GM21526 (cell line): ENCODE measurements at regions not wholly inside any gene's neighbourhood (a gene's known extent, or its start where the extent isn't known, plus 50 kb on each side); places are given as distances from the start of the nearest gene placed in this dataset.
A peak's percentile ranks its signal among the peaks of the same experiment; 100 is the strongest.

Source experiments
- ATAC-seq: cut with Tn5 transposase; IDR thresholded peaks from one replicate; pipeline ENCODE4 v1.9.1; 2021; ENCODE audit warnings: moderate library complexity; ENCODE audit not compliant: unreplicated experiment, low FRiP score

DNA sequence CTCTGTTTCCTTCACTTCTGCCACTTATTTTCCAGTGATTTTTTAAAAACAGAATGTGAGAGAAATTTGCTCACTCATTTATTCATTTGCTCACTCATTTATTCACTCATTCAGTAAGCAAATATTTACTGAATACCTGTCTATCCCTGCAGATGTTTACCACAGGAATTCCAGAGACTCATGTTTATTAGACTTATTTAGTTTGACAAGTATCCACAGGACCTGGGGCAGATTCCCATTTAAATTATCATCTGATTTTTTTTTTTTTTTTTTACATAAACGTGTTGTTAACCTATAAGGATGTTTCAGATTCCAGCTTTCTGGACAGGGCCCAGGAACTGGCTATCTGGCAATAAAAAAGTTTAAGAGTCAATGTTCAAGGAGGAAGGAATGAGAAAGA, 175.1 kb upstream of the ERBB4 start:
- no peak for ATAC-seq

DNA sequence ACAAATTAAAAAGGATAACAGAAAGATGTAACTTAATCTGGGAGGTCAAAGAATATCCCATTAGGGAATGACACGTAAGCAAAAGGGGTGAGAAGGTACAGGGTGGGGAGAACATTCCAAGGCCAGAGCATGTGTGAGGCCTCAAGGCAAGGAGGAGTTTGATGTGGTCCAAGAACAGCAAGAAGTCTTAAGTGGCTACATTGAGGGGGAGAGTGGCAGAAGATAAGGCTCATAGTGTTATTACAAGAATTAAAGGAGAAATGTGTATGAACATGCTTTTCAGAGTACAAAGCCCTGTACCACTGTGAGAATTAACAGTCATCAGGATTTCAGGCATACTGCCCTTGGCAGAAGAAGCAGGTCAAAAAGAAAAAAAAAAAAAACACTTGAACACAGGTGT, 174.4 kb upstream of the ERBB4 start:
- no peak for ATAC-seq

DNA sequence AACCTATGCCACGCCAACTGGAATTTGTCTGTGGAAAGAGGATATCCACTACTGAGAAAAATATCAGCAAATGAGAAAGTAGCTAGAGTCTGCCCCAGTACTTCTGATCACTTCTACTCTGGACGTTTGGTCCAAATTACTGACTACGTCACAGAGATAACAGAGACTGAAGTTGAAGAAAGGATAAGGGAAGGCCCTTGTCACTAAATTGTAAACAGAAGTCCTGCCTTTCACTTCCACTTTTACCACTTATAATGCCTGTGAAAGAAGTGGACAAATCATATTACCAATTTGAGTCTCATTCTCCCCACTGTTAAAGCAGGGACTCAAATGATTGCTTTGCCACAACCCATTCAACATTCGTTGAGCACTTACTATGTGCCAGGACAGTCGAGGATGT, 173.9 kb upstream of the ERBB4 start:
- ATAC-seq = no peak

DNA sequence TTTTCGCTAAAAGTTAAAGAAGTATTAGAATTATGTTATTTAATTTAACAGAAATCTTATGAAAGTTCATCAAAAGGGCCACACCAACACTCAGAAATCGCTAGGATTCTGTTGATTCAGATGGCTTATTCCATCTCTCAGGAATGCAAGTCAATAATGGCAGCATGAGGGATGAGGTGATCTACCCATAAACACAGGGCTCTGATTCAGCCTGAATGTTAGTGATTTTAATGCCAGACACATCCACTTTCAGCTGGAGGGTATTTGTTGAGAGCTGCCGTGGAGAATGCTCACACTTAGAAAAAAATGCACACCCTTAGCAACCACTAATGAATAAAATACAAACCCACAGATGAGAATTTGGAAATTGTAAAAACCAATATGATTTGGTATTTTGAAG, 173.3 kb upstream of the ERBB4 start:
- ATAC-seq = no peak

DNA sequence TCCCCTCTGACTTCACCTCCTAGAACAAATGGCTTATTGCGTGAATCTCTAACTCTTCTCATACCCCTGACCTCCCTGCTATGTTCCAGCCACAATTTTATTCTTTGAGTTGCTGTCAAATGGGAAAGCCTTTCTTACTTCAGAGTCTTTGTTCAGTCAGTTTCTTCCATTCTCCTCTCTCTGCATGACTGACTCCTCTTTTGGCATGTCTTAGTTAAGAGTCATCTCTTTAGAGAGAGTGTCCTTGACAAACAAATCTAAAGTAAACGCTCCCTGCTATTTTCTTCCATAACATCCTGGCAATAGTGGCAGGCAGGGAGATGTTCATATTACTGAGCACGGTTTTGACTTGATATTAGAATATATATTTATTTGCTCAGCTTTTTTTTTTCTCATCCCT, 170.7 kb upstream of the ERBB4 start:
- no peak for ATAC-seq

DNA sequence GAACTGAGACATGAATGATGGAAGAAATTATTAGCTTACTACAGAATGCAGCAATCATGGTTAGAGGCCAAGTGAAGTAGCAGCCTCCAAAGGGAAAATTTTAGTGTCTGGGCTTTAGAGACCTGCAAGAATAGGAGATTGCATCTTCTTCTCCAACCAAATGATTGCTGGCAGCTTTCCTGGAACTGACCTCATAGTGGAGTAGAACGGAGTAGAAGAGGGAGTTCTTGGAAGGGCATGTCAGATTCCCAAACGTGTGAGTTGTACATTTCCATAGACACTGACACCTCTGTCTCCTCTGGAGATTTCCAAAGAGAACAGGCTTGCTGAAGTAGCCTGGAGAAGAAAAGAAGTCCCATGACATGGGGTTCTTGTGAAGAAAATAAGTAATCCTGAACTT, 169.8 kb upstream of the ERBB4 start:
- ATAC-seq = no peak

DNA sequence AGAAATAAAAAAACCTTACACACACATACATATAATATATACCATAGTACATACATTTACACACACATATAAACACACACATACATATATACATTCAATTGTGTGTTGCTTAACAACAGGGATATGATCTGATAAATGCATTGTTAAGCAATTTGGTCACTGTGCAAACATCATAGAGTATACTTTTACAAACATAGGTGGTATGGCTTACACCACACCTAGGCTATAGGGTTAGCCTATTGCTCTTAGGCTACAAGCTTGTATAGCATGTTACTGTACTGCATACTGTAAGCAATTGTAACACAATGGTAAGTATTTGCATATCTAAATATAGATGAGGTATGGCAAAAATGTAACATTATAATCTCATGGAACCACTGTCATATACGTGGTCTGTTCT, 156.8 kb upstream of the ERBB4 start:
- ATAC-seq = no peak

DNA sequence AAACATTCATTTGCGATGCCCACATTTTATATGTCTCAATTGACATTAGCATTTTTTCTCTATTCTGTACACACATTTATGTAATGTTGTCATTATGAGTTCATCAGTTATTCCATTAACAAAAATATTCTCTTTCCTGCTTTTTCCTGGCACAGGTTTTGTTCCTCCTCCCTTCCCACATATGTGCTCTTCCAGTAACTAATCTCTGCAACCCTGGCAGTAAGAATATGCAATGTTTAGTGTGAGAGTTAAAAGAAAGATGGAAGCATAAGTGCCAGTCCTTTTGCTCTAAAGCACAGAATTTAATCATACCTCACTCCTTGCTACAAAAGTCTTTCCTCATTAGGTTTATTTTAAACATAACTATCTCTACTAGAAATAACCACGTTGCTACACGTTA, 155.8 kb upstream of the ERBB4 start:
- ATAC-seq = no peak

DNA sequence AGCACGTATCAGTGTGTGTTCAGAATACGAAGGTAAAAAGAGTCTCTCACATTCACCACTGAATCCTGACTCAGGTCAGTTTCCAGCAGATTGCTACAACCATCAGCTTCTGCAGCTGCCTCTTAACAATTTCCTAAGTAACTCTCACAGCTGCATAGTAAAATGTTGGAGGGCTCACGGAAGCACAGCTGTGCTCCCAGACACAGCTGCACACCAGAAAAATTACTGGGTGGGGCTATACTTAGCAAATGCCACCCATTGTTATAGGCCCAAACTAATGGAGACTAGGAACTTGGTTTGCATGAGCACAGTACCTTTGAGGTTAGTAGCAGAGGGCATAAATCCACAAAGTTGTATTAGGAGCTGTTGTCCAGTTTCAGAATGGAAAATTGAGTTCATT, 153.9 kb upstream of the ERBB4 start:
- no peak for ATAC-seq

DNA sequence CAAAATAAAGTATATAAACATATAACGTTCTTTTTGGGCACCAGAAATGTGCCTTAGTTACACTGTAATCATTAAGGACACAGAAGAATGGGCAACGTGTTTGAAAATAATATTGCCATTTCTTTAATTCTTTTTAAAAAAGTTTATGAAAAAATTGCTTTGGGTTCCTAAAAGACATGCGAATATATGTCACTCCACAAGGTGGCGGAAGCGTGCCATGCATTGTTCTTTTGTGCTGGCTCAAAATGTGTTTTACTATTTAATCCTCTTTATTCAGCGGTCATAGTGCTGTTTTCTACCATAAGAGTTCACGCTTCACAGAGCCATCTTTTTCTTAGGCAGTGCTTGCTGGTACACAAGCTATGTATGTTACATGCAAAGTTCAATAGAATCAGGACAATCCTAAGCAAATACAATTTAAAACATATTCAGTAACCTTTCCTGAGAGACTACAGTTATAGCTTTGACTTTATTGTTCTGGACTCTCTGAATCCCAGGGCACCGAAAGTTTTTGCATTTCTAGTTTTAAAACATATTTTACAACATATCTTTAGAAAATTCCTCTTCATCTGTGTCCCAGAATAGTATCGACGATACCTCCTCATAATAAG, 147.8 kb upstream of the ERBB4 start:
- peak; percentile 60 for ATAC-seq

DNA sequence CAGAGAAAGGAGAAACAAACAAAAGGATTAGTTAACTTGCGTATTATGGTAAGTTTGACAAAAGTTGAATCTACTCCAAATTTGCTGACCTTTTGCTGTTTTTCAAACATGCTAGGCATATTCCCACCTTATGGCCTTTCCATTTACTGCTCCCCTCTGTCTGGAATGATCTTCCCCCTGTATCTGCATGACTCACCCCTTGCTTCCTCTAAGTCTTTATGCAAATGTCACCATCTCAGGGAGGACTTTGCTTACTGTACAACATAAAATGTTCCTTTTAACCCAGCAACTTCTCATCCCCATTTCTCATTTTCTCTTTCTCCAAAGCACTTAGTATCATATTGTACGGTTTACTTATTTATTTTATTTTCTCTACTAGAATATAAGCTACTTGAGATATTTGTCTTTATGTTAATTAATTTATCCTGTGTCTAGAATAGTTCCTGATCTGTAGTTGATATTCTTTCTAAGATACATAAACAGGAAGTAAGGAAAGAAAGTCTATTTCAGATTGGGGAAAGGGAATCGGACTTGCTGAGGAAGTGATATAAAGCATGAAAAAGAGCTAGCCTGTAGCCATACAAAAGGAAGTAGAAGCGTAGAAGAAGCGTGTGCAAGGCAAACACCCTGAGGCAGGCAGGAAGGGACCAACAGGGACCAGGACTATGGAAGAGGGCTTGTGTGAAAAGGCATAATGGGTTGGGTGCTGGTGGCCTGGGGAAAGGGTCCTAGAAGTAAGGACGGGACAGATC, 144.9 kb upstream of the ERBB4 start:
- no peak for ATAC-seq

DNA sequence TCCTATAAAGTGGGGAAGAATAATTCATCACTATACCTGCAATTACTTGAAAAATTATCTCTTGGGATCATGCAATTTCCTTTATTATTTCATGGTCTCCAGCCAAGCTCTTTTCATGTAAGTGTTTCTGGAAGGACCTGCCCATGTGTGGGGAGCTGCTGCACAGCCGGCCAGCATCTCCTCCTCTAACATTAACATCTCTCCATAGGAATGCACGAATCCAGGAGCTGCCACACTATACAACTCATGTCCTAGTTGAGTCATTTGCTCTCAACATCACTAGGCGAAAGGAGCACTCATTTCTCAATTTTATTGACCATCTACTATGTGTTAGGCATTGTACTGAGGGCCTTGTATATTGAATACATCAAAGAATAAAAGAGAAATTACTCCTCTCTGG, 144.3 kb upstream of the ERBB4 start:
- no peak for ATAC-seq

DNA sequence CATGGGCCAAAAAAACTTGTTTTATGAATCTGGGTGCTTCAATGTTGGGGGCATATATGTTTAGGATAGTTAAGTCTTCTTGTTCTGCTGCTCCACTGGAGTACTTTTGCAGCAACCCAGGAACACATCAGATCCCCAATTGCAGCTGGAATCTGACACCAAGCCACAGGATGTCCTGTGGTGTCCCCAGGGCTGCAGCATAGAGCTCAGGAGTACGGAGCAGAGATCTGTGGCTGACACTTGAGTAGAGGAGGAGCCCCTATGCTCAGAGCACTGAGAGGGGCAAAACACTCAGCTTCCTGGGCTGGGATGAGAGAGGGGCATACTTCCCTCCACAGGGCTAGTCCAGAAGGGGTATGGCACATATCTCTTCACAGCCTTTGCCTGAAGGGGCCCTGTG, 138.9 kb upstream of the ERBB4 start:
- no peak for ATAC-seq

DNA sequence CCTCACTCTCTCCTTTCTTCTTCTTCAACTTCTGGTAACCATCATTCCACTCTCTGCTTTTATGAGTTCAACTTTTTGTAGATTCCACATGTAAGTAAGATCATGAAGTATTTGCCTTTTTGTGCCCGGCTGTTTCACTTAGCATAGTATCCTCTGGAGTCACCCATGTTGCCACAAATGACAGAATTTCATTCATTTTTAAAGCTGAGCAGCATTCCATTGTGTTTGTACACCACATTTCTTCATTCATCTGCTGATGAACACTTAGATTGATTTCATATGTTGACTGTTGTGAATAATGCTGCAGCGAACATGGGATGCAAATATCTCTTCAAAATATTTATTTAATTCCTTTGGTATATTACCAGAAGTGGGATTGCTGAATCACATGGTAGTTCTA, 133.6 kb upstream of the ERBB4 start:
- no peak for ATAC-seq

DNA sequence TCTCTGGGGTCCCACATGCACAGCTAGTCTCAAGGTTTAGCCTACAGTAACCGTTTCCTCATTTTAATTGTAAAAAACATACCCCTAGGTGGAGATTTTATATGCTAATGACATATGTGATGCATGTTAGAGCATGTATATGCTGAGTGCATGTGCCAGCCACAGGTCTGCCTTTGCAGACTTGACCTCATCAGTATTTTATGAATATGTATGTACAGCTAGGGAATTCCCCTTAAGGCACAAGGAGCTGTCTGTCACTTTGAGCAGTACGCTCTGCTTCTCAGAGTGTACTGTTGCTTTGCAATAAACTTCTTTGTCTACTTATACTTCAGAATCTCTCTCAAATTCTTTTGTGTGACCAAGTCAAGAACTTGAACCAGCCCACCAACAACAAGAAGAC, 131.2 kb upstream of the ERBB4 start:
- ATAC-seq = no peak

DNA sequence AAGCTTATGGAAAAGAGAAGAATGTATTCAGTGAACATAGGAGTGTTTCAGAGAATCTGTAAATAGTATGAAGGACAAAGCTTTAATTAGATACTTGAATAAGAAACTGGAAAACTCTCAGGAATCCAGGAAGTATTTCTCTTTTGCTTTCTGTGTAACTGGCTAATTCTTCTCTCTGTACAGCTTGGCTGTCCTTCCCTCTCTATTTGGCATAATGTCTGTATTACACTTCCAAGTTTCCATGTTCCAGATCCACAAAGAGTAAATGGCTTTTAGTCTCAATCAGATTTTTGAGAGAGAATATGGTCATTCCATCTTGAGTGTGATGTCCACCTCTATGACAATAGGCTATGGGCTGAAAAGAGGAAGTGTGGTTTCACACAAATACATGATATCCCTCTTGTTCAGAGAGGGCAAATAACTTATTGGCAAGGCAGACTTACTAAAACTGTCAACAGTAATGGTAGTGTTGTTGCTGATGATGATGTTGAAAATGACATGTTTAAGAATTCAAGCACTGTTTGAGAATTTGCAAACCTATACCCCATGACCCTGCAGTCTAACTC, 129.2 kb upstream of the ERBB4 start:
- no peak for ATAC-seq

DNA sequence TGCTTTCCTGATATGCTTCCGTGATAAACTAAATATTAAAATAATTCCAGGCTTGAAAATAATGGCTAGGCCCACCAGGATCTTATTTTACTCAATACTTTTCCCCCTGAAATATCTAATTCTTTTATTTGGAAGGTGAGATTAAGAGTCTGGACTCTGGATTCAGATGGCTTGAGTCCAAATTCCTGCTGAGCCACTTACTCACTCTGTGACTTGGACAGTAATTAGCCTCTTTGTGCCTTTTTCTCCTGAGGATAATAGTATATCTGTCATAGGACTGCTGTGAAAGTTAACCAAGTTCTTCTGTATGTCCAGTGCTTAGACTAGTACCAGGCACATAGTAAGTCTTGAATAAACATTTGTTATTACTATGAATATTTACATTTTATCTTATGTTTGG, 127.3 kb upstream of the ERBB4 start:
- ATAC-seq = no peak

DNA sequence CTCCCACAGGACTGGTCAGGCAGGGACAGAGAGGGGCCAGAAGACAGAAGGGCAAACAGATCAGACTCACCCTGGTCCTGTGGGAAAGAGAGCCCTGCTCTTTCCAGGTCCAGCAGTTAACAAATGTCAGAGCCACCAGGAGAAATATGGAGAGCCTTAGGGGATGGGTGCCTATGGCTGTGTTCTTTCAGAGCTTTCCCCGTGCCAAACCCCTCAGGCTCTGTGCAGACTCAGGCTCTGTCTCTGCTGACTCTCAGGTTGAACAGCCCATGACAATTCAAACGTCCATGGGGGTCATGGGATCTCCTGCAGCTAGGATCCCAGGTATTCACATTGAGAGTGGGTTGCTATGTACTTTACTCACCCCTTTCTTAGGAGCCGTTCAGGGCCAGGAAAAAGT, 120.8 kb upstream of the ERBB4 start:
- no peak for ATAC-seq

DNA sequence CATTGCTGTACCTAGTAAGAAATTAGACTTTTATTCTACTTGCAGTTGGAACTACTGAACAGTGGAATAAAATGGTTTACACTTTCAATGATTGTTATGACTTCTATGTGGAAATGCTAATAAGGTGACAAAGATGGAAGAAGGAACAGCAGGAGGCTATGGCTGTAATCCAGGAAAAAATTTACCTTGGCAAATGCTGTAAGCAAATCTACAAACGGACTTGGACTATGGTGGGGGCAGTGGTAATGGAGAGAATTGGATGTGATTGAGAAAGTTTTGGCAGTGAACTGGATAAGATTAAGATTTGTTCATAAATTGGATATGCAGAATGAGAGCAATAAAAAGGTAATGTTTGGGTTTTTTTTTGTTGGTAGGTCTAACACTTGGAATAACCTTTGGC, 111.0 kb upstream of the ERBB4 start:
- ATAC-seq = no peak

DNA sequence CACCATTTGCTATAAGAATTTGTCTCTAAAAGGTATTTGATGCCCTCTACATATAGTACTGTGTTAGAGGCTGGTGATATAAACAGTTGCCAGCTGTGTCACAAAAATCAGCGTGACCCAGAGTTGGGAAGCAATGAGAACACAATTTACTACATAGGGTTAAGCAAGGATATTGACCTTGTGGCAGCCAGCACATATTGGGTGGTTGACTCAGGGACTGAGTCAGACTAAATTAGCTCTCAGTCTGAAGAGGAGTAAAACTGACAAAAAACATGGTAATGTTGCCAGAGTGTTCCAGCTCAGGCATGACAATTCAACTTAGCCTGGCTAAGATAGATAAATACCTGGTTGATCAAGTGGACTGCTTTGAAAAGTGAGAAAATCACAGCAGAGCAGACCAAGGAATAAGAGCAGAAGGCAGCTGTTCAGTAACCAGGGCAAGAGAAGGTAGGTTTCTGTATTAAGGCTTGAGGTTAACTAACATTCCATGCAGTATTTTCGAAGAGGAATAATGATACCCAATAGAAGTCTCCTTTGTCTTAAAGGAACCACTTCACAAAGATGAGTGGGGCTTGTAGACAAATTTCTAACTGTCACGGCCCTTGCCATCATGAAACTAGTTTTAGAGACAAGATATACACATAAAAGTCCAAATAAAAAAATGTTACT, 108.2 kb upstream of the ERBB4 start:
- no peak for ATAC-seq

DNA sequence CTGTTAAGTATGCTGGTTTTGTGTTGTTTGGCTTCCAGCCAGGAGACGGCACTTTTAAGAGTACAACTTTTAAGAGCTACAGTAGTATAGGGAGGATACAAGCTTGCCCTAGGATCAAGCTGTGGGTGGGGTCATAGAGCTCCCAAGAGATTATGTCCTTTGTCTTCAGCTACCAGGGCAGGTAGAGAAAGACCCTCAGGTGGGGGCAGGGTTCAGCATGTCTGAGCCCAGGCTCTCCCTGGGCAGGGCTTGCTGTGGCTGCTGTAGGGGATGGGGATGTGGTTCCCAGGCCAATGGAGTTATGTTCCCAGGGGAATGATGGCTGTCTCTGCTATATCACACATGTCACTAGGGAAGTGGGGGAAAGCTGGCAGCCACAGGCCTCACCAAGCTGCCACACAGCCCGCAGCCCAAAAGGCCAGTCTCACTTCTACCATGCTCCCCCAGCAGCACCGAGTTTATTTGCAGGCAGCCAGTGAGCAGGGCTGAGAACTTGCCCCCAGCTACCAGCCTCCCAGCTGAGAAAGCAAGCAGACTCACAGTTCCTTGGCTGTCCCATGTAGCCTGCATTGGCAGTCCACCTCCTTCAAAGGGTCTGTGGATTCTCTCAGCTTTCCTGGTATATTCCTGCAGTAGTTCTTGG, 105.7 kb upstream of the ERBB4 start:
- no peak for ATAC-seq
